SK-N-SH (cell line): ENCODE measurements at regions not wholly inside any gene's neighbourhood (a gene's known extent, or its start where the extent isn't known, plus 50 kb on each side); places are given as distances from the start of the nearest gene placed in this dataset.

Source experiments
- CTCF ChIA-PET: fragments of 300-600, 350-600 bp; formaldehyde crosslinking; extraction: SDS; loops from one replicate; lab custom pipeline; 2021; lab: Yijun Ruan, JAX
- POLR2A ChIA-PET: fragments of 350-600 bp; sonication (Branson Sonifier 250); formaldehyde crosslinking; extraction: SDS; loops from one replicate; lab custom pipeline; 2020; ENCODE audit warnings: antibody characterized with exemption, inconsistent platforms; lab: Yijun Ruan, JAX
- DNase-seq: peaks from one replicate; pipeline ENCODE4 v3.0.0; 2012
- H2AFZ ChIP-seq: fragments of 200-600 bp; sonication (generic); 2 replicates; pipeline ENCODE4 v1.8.1; 2016; ENCODE audit warnings: antibody characterized with exemption, mild to moderate bottlenecking, low read depth
- H3F3A ChIP-seq: fragments of 200-600 bp; sonication (generic); replicated peaks from 2 replicates; pipeline ENCODE3; 2016; ENCODE audit warnings: antibody characterized with exemption, mild to moderate bottlenecking; ENCODE audit not compliant: insufficient read depth
- H3K27ac ChIP-seq, 2 experiments: fragments of 200-500 bp in 1 of 2; fragments of 200-600 bp in 1 of 2; sonication (Bioruptor generic) in 1 of 2; sonication (generic), shearing (Covaris generic) in 1 of 2; 2 replicates each; pipeline versions ENCODE4 v1.5.1 to v1.6.1; 2014 to 2016; ENCODE audit warnings: low read depth in 2 of 2, inconsistent platforms in 1 of 2, low read length in 1 of 2, mild to moderate bottlenecking in 1 of 2, mixed read lengths in 1 of 2
- H3K27me3 ChIP-seq: fragments of 200-600 bp; sonication (generic), shearing (Covaris generic); 2 replicates; pipeline ENCODE4 v1.6.1; 2016; ENCODE audit warnings: mixed run types; ENCODE audit not compliant: insufficient read depth
- H3K36me3 ChIP-seq, 2 experiments: fragments of 200-500 bp in 1 of 2; fragments of 200-600 bp in 1 of 2; sonication (Bioruptor generic) in 1 of 2; sonication (generic) in 1 of 2; replicated peaks in 1 of 2; 2 replicates each; pipeline versions ENCODE3 to v1.5.1; 2014 to 2016; ENCODE audit warnings: low read length in 1 of 2, mild to moderate bottlenecking in 1 of 2; ENCODE audit not compliant: insufficient read depth in 2 of 2, control insufficient read depth in 1 of 2
- H3K4me1 ChIP-seq, 2 experiments: fragments of 200-500 bp in 1 of 2; fragments of 200-600 bp in 1 of 2; sonication (Bioruptor generic) in 1 of 2; sonication (generic), shearing (Covaris generic) in 1 of 2; 2 replicates each; pipeline versions ENCODE4 v1.5.1 to v1.6.1; 2014 to 2016; ENCODE audit warnings: low read depth in 1 of 2, low read length in 1 of 2, mixed run types in 1 of 2; ENCODE audit not compliant: insufficient read depth in 2 of 2, control insufficient read depth in 1 of 2
- H3K4me2 ChIP-seq: fragments of 200-600 bp; sonication (generic), shearing (Covaris generic); 2 replicates; pipeline ENCODE4 v1.6.1; 2017; ENCODE audit warnings: mixed run types
- H3K4me3 ChIP-seq, 2 experiments: fragments of 200-500 bp in 1 of 2; fragments of 200-600 bp in 1 of 2; sonication (Bioruptor generic) in 1 of 2; sonication (generic), shearing (Covaris generic) in 1 of 2; 2 replicates each; pipeline versions ENCODE4 v1.5.1 to v1.8.1; 2014 to 2016; ENCODE audit warnings: low read depth in 2 of 2, inconsistent platforms in 1 of 2, low read length in 1 of 2, mild to moderate bottlenecking in 1 of 2, mixed read lengths in 1 of 2, moderate library complexity in 1 of 2
- H3K79me2 ChIP-seq: fragments of 200-600 bp; sonication (generic); 2 replicates; pipeline ENCODE4 v1.8.1; 2017; ENCODE audit warnings: mild to moderate bottlenecking; ENCODE audit not compliant: insufficient read depth
- H3K9ac ChIP-seq: fragments of 200-600 bp; sonication (generic); 2 replicates; pipeline ENCODE4 v1.6.1; 2017; ENCODE audit warnings: mixed run types
- H3K9me2 ChIP-seq: fragments of 200-600 bp; sonication (generic); 2 replicates; pipeline ENCODE4 v1.6.1; 2017; ENCODE audit warnings: mixed run types
- H3K9me3 ChIP-seq: fragments of 200-600 bp; sonication (generic); 2 replicates; pipeline ENCODE4 v1.6.1; 2017; ENCODE audit warnings: mixed run types, mild to moderate bottlenecking, moderate library complexity
- H4K20me1 ChIP-seq: fragments of 200-600 bp; sonication (generic); 2 replicates; pipeline ENCODE4 v1.6.1; 2017; ENCODE audit warnings: mild to moderate bottlenecking, mixed run types; ENCODE audit not compliant: insufficient read depth
- EP300 ChIP-seq, 2 experiments: IDR thresholded peaks; 2 replicates each; pipeline versions ENCODE4 v1.4.0 to v1.6.1; 2012; ENCODE audit warnings: borderline replicate concordance in 1 of 2, low read depth in 1 of 2, low read length in 1 of 2
- EZH2phosphoT487 ChIP-seq: fragments of 200-600 bp; sonication (generic); IDR thresholded peaks from 2 replicates; pipeline ENCODE4 v1.6.1; 2017; ENCODE audit warnings: low read depth, mixed run types, mild to moderate bottlenecking, antibody characterized with exemption, moderate library complexity, borderline replicate concordance
- FOSL2 ChIP-seq: IDR thresholded peaks from 2 replicates; pipeline ENCODE4 v1.4.0; 2012; ENCODE audit warnings: low read depth, mild to moderate bottlenecking, moderate library complexity, borderline replicate concordance
- GABPA ChIP-seq: IDR thresholded peaks from 2 replicates; pipeline ENCODE4 v1.4.0; 2012; ENCODE audit warnings: low read depth, mild to moderate bottlenecking
- MEF2A ChIP-seq: IDR thresholded peaks from 2 replicates; pipeline ENCODE4 v1.4.0; 2012; ENCODE audit warnings: low read depth, borderline replicate concordance
- NFIC ChIP-seq: IDR thresholded peaks from 2 replicates; pipeline ENCODE4 v1.4.0; 2012; ENCODE audit warnings: borderline replicate concordance
- NRF1 ChIP-seq: IDR thresholded peaks from 2 replicates; pipeline ENCODE4 v1.6.1; 2012; ENCODE audit warnings: low read depth, mild to moderate bottlenecking, low read length
- RAD21 ChIP-seq: IDR thresholded peaks from 2 replicates; pipeline ENCODE4 v1.6.1; 2012; ENCODE audit warnings: mild to moderate bottlenecking, low read length
- RFX5 ChIP-seq: IDR thresholded peaks from 2 replicates; pipeline ENCODE4 v1.6.1; 2012; ENCODE audit warnings: mild to moderate bottlenecking, improper control_type of control experiment, low read length
- RXRA ChIP-seq: IDR thresholded peaks from 2 replicates; pipeline ENCODE4 v1.4.0; 2012; ENCODE audit warnings: low read depth, mild to moderate bottlenecking, borderline replicate concordance
- SIN3A ChIP-seq: IDR thresholded peaks from 2 replicates; pipeline ENCODE4 v1.6.1; 2012; ENCODE audit warnings: low read depth, mild to moderate bottlenecking, low read length, moderate library complexity, borderline replicate concordance
- TAF1 ChIP-seq: IDR thresholded peaks from 2 replicates; pipeline ENCODE4 v1.6.1; 2012; ENCODE audit warnings: low read depth, mild to moderate bottlenecking, low read length, moderate library complexity, borderline replicate concordance
- TEAD4 ChIP-seq: IDR thresholded peaks from 2 replicates; pipeline ENCODE4 v1.4.0; 2012; ENCODE audit warnings: mild to moderate bottlenecking, borderline replicate concordance; ENCODE audit not compliant: insufficient read depth
- YY1 ChIP-seq: IDR thresholded peaks from 2 replicates; pipeline ENCODE4 v1.4.0; 2012; ENCODE audit warnings: low read depth, mild to moderate bottlenecking
- WGBS: methylation state at CpG from one replicate; pipeline ENCODE4 v1.1.6; 2017; ENCODE audit warnings: low lambda C conversion rate; 5-methylcytosine and 5-hydroxymethylcytosine counted together
- TF ChIP-seq, protein P1 (sequence below): IDR thresholded peaks from 2 replicates; pipeline ENCODE4 v1.4.0; 2012; ENCODE audit warnings: low read depth
- TF ChIP-seq, protein P2 (sequence below): IDR thresholded peaks from 2 replicates; pipeline ENCODE4 v1.6.1; 2012; ENCODE audit warnings: mild to moderate bottlenecking, low read depth, low read length, moderate library complexity
- TF ChIP-seq, protein P3 (sequence below): IDR thresholded peaks from 2 replicates; pipeline ENCODE4 v1.4.0; 2012; ENCODE audit warnings: low read depth, borderline replicate concordance
- TF ChIP-seq, protein P4 (sequence below): fragments of 200-600 bp; sonication (generic); IDR thresholded peaks from 2 replicates; pipeline ENCODE4 v1.6.1; 2017; ENCODE audit warnings: antibody characterized with exemption, mild to moderate bottlenecking, moderate library complexity

- H3K4me2 ChIP-seq = no peak overlapping the region
- no peak for TF ChIP-seq RFX5
- TF ChIP-seq YY1 = no peak
- TF ChIP-seq EP300 (IDR thresholded peaks at IDR 0.05; ENCODE audit: borderline replicate concordance in 1 of 2, low read depth in 1 of 2, low read length in 1 of 2) = no peak
- TF ChIP-seq NFIC = no peak
- TF ChIP-seq, protein P1, sequence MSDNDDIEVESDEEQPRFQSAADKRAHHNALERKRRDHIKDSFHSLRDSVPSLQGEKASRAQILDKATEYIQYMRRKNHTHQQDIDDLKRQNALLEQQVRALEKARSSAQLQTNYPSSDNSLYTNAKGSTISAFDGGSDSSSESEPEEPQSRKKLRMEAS = no peak
- no peak for TF ChIP-seq TAF1
- TF ChIP-seq, protein P2, sequence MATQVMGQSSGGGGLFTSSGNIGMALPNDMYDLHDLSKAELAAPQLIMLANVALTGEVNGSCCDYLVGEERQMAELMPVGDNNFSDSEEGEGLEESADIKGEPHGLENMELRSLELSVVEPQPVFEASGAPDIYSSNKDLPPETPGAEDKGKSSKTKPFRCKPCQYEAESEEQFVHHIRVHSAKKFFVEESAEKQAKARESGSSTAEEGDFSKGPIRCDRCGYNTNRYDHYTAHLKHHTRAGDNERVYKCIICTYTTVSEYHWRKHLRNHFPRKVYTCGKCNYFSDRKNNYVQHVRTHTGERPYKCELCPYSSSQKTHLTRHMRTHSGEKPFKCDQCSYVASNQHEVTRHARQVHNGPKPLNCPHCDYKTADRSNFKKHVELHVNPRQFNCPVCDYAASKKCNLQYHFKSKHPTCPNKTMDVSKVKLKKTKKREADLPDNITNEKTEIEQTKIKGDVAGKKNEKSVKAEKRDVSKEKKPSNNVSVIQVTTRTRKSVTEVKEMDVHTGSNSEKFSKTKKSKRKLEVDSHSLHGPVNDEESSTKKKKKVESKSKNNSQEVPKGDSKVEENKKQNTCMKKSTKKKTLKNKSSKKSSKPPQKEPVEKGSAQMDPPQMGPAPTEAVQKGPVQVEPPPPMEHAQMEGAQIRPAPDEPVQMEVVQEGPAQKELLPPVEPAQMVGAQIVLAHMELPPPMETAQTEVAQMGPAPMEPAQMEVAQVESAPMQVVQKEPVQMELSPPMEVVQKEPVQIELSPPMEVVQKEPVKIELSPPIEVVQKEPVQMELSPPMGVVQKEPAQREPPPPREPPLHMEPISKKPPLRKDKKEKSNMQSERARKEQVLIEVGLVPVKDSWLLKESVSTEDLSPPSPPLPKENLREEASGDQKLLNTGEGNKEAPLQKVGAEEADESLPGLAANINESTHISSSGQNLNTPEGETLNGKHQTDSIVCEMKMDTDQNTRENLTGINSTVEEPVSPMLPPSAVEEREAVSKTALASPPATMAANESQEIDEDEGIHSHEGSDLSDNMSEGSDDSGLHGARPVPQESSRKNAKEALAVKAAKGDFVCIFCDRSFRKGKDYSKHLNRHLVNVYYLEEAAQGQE = no peak
- TF ChIP-seq RAD21 = no peak
- TF ChIP-seq, protein P3, sequence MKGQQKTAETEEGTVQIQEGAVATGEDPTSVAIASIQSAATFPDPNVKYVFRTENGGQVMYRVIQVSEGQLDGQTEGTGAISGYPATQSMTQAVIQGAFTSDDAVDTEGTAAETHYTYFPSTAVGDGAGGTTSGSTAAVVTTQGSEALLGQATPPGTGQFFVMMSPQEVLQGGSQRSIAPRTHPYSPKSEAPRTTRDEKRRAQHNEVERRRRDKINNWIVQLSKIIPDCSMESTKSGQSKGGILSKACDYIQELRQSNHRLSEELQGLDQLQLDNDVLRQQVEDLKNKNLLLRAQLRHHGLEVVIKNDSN = no peak
- TF ChIP-seq GABPA = no peak
- TF ChIP-seq, protein P4, sequence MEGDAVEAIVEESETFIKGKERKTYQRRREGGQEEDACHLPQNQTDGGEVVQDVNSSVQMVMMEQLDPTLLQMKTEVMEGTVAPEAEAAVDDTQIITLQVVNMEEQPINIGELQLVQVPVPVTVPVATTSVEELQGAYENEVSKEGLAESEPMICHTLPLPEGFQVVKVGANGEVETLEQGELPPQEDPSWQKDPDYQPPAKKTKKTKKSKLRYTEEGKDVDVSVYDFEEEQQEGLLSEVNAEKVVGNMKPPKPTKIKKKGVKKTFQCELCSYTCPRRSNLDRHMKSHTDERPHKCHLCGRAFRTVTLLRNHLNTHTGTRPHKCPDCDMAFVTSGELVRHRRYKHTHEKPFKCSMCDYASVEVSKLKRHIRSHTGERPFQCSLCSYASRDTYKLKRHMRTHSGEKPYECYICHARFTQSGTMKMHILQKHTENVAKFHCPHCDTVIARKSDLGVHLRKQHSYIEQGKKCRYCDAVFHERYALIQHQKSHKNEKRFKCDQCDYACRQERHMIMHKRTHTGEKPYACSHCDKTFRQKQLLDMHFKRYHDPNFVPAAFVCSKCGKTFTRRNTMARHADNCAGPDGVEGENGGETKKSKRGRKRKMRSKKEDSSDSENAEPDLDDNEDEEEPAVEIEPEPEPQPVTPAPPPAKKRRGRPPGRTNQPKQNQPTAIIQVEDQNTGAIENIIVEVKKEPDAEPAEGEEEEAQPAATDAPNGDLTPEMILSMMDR = no peak
- no peak for TF ChIP-seq RXRA
- TF ChIP-seq SIN3A = no peak
- TF ChIP-seq EZH2phosphoT487 = no peak
- no peak for TF ChIP-seq FOSL2
- no peak for TF ChIP-seq NRF1
- TF ChIP-seq TEAD4 = no peak
- TF ChIP-seq MEF2A = no peak
- H3K4me3 ChIP-seq = no peak overlapping the region
- no peaks in the 10 kb centered on the region for H3K9me3 ChIP-seq
- WGBS = 31% methylated on average over 1 of the region's 1 CpG
- no peaks in the 10 kb centered on the region for H3K79me2 ChIP-seq
- DNase-seq = no peak
- no peaks in the 10 kb centered on the region for H3F3A ChIP-seq
- no peak overlapping the region for H2AFZ ChIP-seq
- H3K36me3 ChIP-seq = no peaks in the 10 kb centered on the region
- H3K9ac ChIP-seq = no peak overlapping the region
- no peaks in the 10 kb centered on the region for H3K27me3 ChIP-seq
- H3K9me2 ChIP-seq = no peaks in the 10 kb centered on the region
- no peaks in the 10 kb centered on the region for H4K20me1 ChIP-seq
- ChIA-PET POLR2A (no interaction called here), CTCF (no interaction called here)
- H3K27ac ChIP-seq = no peak overlapping the region
- peaks cover 0 to 7% of the 10 kb centered on the region in 2 experiments; a peak in 2 of 4 replicates for H3K4me1 ChIP-seq
Measured at GRCh38 chr7:25787336-25787735, 364.7 kb upstream of the NFE2L3 start.
